HCT116 (cell line): ENCODE measurements at regions not wholly inside any gene's neighbourhood (a gene's known extent, or its start where the extent isn't known, plus 50 kb on each side); places are given as distances from the start of the nearest gene placed in this dataset.

Experiments used
- ATAC-seq: fragments of 200-7000 bp; cut with Tn5 transposase; 2 replicates; pipeline ENCODE4 v1.9.1; 2020; ENCODE audit warnings: mild to moderate bottlenecking, moderate library complexity
- BruUV-seq: library from RNA; stranded (reverse); fragments of 400-500 nt; replicated peaks from 2 replicates; lab custom pipeline; 2021; lab: Mats Ljungman, UMichigan
- CTCF ChIA-PET: fragments of 300-600 bp; sonication (Branson Sonifier 250); formaldehyde crosslinking; loops from one replicate; lab custom pipeline; 2021; ENCODE audit warnings: antibody characterized with exemption; lab: Charles Lee
- POLR2A ChIA-PET: fragments of 300-600, 350-600 bp; sonication (Branson Sonifier 250); formaldehyde crosslinking; loops from one replicate; lab custom pipeline; 2021; ENCODE audit warnings: antibody characterized with exemption; lab: Charles Lee
- RAD21 ChIA-PET, 2 experiments: fragments of 300-600 bp; sonication (Branson Sonifier 250); formaldehyde crosslinking; loops; one replicate each; lab custom pipeline; 2023; ENCODE audit warnings: low total read pairs in 2 of 2; ENCODE audit not compliant: uncharacterized antibody in 2 of 2, unreplicated experiment in 2 of 2, low non-redundant PET in 1 of 2; lab: Charles Lee
- DNase-seq: peaks from one replicate; pipeline ENCODE4 v3.0.0-alpha.2; 2010; ENCODE audit warnings: low read depth, low spot score
- H2AFZ ChIP-seq: fragments of 200-600 bp; shearing (Covaris generic), sonication (generic); 2 replicates; pipeline ENCODE4 v1.6.1; 2017; ENCODE audit warnings: low read depth, mixed run types, mixed read lengths, antibody characterized with exemption, low read length; ENCODE audit not compliant: poor library complexity, severe bottlenecking
- H3K27ac ChIP-seq: 2 replicates; pipeline ENCODE4 v1.5.1; 2012; ENCODE audit warnings: low read depth, low read length
- H3K27me3 ChIP-seq: fragments of 200-600 bp; sonication (generic); 2 replicates; pipeline ENCODE4 v1.6.1; 2016; ENCODE audit warnings: mixed run types, low read length, mixed read lengths; ENCODE audit not compliant: insufficient read depth
- H3K36me3 ChIP-seq, 2 experiments: fragments of 200-500 bp in 1 of 2; fragments of 200-600 bp in 1 of 2; sonication (Bioruptor generic) in 1 of 2; sonication (generic) in 1 of 2; 2 replicates each; pipeline versions ENCODE4 v1.5.1 to v1.6.1; 2014 to 2016; ENCODE audit warnings: low read length in 2 of 2, inconsistent platforms in 1 of 2, mixed read lengths in 1 of 2, mixed run types in 1 of 2; ENCODE audit not compliant: insufficient read depth in 2 of 2, control insufficient read depth in 1 of 2
- H3K4me1 ChIP-seq, 2 experiments: fragments of 200-600 bp in 1 of 2; sonication (generic) in 1 of 2; 2 replicates each; pipeline versions ENCODE4 v1.5.1 to v1.6.1; 2012 to 2017; ENCODE audit warnings: low read length in 2 of 2, inconsistent platforms in 1 of 2, mild to moderate bottlenecking in 1 of 2, mixed read lengths in 1 of 2, mixed run types in 1 of 2, moderate library complexity in 1 of 2; ENCODE audit not compliant: insufficient read depth in 2 of 2, control insufficient read depth in 1 of 2
- H3K4me2 ChIP-seq: fragments of 200-600 bp; sonication (generic); 2 replicates; pipeline ENCODE4 v1.6.1; 2017; ENCODE audit warnings: mixed run types, low read length, mixed read lengths
- H3K4me3 ChIP-seq, 2 experiments: fragments of 200-600 bp in 1 of 2; sonication (generic) in 1 of 2; replicated peaks in 1 of 2; 2 replicates each; pipeline ENCODE4 v1.5.1; 2011 to 2016; ENCODE audit warnings: low read length in 2 of 2, control low read depth in 1 of 2, low read depth in 1 of 2, mild to moderate bottlenecking in 1 of 2, mixed read lengths in 1 of 2, mixed run types in 1 of 2
- H3K79me2 ChIP-seq: fragments of 200-600 bp; sonication (generic); 2 replicates; pipeline ENCODE4 v1.6.1; 2017; ENCODE audit warnings: mild to moderate bottlenecking, mixed run types, low read length, moderate library complexity, mixed read lengths; ENCODE audit not compliant: insufficient read depth
- H3K9ac ChIP-seq: fragments of 200-600 bp; sonication (generic); 2 replicates; pipeline ENCODE4 v1.6.1; 2016; ENCODE audit warnings: low read length, mixed read lengths
- H3K9me2 ChIP-seq: fragments of 200-600 bp; sonication (generic), shearing (Covaris generic); 2 replicates; pipeline ENCODE4 v1.6.1; 2017; ENCODE audit warnings: mixed run types, mild to moderate bottlenecking, moderate library complexity; ENCODE audit not compliant: insufficient read depth
- H3K9me3 ChIP-seq, 2 experiments: fragments of 200-500 bp in 1 of 2; fragments of 200-600 bp in 1 of 2; sonication (Bioruptor generic) in 1 of 2; sonication (generic) in 1 of 2; 2 replicates each; pipeline ENCODE4 v1.6.1; 2014 to 2017; ENCODE audit warnings: low read length in 2 of 2, mixed read lengths in 2 of 2, inconsistent platforms in 1 of 2, low read depth in 1 of 2, mild to moderate bottlenecking in 1 of 2, mixed run types in 1 of 2, moderate library complexity in 1 of 2; ENCODE audit not compliant: control insufficient read depth in 1 of 2, insufficient read depth in 1 of 2
- H4K20me1 ChIP-seq: fragments of 200-600 bp; sonication (generic), shearing (Covaris generic); 2 replicates; pipeline ENCODE4 v1.6.1; 2017; ENCODE audit warnings: mixed run types, mild to moderate bottlenecking, moderate library complexity; ENCODE audit not compliant: insufficient read depth
- ATF3 ChIP-seq: IDR thresholded peaks from 2 replicates; pipeline ENCODE4 v1.6.1; 2012
- CBX3 ChIP-seq: IDR thresholded peaks from 2 replicates; pipeline ENCODE4 v1.6.1; 2012; ENCODE audit warnings: low read depth
- CEBPB ChIP-seq: IDR thresholded peaks from 2 replicates; pipeline ENCODE4 v1.6.1; 2012; ENCODE audit warnings: low read depth
- CTCF ChIP-seq, 3 experiments: fragments of 200-600 bp in 1 of 3; sonication (generic) in 1 of 3; IDR thresholded peaks in 2 of 3; conservative IDR thresholded peaks in 1 of 3; 2 replicates each; pipeline ENCODE4 v1.5.1; 2012 to 2017; ENCODE audit warnings: low read depth in 2 of 3, low read length in 2 of 3, antibody characterized with exemption in 1 of 3, borderline replicate concordance in 1 of 3, control low read depth in 1 of 3, mild to moderate bottlenecking in 1 of 3, mixed read lengths in 1 of 3, mixed run types in 1 of 3, moderate library complexity in 1 of 3; ENCODE audit not compliant: insufficient read depth in 1 of 3
- EGR1 ChIP-seq: IDR thresholded peaks from 2 replicates; pipeline ENCODE4 v1.6.1; 2012; ENCODE audit warnings: low read depth
- EZH2 ChIP-seq: fragments of 200-600 bp; sonication (generic); IDR thresholded peaks from 2 replicates; pipeline ENCODE4 v1.6.1; 2017; ENCODE audit warnings: antibody characterized with exemption, mixed run types
- EZH2phosphoT487 ChIP-seq: fragments of 200-600 bp; IDR thresholded peaks from 2 replicates; pipeline ENCODE4 v1.6.1; 2018; ENCODE audit warnings: antibody characterized with exemption, borderline replicate concordance
- JUND ChIP-seq: IDR thresholded peaks from 2 replicates; pipeline ENCODE4 v1.6.1; 2012
- MAX ChIP-seq: IDR thresholded peaks from 2 replicates; pipeline ENCODE4 v1.6.1; 2012
- RAD21 ChIP-seq: IDR thresholded peaks from 2 replicates; pipeline ENCODE4 v1.6.1; 2012; ENCODE audit warnings: low read depth, mild to moderate bottlenecking
- REST ChIP-seq: IDR thresholded peaks from 2 replicates; pipeline ENCODE4 v1.6.1; 2012; ENCODE audit warnings: low read depth
- SIN3A ChIP-seq: IDR thresholded peaks from 2 replicates; pipeline ENCODE4 v1.6.1; 2012; ENCODE audit warnings: low read depth
- SP1 ChIP-seq: IDR thresholded peaks from 2 replicates; pipeline ENCODE4 v1.6.1; 2012; ENCODE audit warnings: low read depth
- TCF7L2 ChIP-seq: IDR thresholded peaks from 2 replicates; pipeline ENCODE4 v1.7.0; 2011; ENCODE audit warnings: borderline replicate concordance, inconsistent platforms; ENCODE audit not compliant: insufficient read depth, insufficient read length; ENCODE audit errors: extremely low read depth
- YY1 ChIP-seq: IDR thresholded peaks from 2 replicates; pipeline ENCODE4 v1.6.1; 2011; ENCODE audit warnings: low read length, low read depth, moderate library complexity, mild to moderate bottlenecking; ENCODE audit not compliant: insufficient replicate concordance; ENCODE audit errors: extremely low read depth
- ZBTB33 ChIP-seq: IDR thresholded peaks from 2 replicates; pipeline ENCODE4 v1.6.1; 2011; ENCODE audit warnings: mild to moderate bottlenecking, low read length, moderate library complexity; ENCODE audit not compliant: insufficient replicate concordance; ENCODE audit errors: extremely low read depth
- ZNF274 ChIP-seq: fragments of 200-500 bp; sonication (Bioruptor generic); IDR thresholded peaks from 2 replicates; pipeline ENCODE4 v1.6.1; 2014; ENCODE audit warnings: mild to moderate bottlenecking, low read depth, low read length, inconsistent platforms
- intact Hi-C: fragments of 100-400 bp; cut with micrococcal nuclease; formaldehyde crosslinking; loops from 2 replicates; pipeline ENCODE4 v1.10.0; 2022

GRCh38 chr18:39448942-39449341 is 1883.3 kb upstream of the CELF4 start:
- BruUV-seq = no TSS peak
- ATAC-seq = no peak
- H3K27ac ChIP-seq = no peak overlapping the region
- CTCF ChIA-PET = no interaction called here
- H3K9ac ChIP-seq = no peak overlapping the region
- H3K79me2 ChIP-seq = no peaks in the 10 kb centered on the region
- DNase-seq = no peak
- RAD21 ChIA-PET = no interaction called here
- H3K9me3 ChIP-seq = no peaks in the 10 kb centered on the region
- no peaks in the 10 kb centered on the region for H3K27me3 ChIP-seq
- H2AFZ ChIP-seq = no peak overlapping the region
- H3K4me3 ChIP-seq = no peak overlapping the region
- H3K36me3 ChIP-seq = no peaks in the 10 kb centered on the region
- no peaks in the 10 kb centered on the region for H3K9me2 ChIP-seq
- H3K4me2 ChIP-seq = no peak overlapping the region
- no peaks in the 10 kb centered on the region; the same call in 1 of the 2 replicates for H4K20me1 ChIP-seq
- POLR2A ChIA-PET = no interaction called here
- H3K4me1 ChIP-seq = peaks cover 0 to 4% of the 10 kb centered on the region in 2 experiments; a peak in 1 of 4 replicates
- intact Hi-C loops = no loop called here
- TF ChIP-seq CBX3 (no peak), EGR1 (no peak), YY1 (no peak), SP1 (no peak), ZBTB33 (no peak), JUND (no peak), CTCF (IDR thresholded peaks at IDR 0.05 in 2 of 3, conservative IDR thresholded peaks at IDR 0.05 in 1 of 3; ENCODE audit: borderline replicate concordance in 1 of 3, insufficient read depth in 1 of 3, low read depth in 2 of 3, low read length in 2 of 3) (no peak), REST (no peak), MAX (no peak), ZNF274 (no peak), RAD21 (no peak), SIN3A (no peak), EZH2 (no peak), ATF3 (no peak), TCF7L2 (no peak), EZH2phosphoT487 (no peak), CEBPB (no peak)
